Liver (tissue), 8 donors: ENCODE measurements at regions not wholly inside any gene's neighbourhood (a gene's known extent, or its start where the extent isn't known, plus 50 kb on each side); places are given as distances from the start of the nearest gene placed in this dataset.

Experiments
- DNase-seq: peaks from one replicate; pipeline ENCODE4 v3.0.0-alpha.2; 2017; ENCODE audit warnings: low spot score
- H3K27ac ChIP-seq, 2 donors: one replicate each; pipeline ENCODE4 v1.7.0; 2013; ENCODE audit warnings: inconsistent platforms in 2 of 2, low read length in 2 of 2, control low read depth in 1 of 2, low read depth in 1 of 2, mild to moderate bottlenecking in 1 of 2
- H3K27me3 ChIP-seq, 4 donors: one replicate each; pipeline versions ENCODE4 v1.6.1 to v1.7.0; 2013; ENCODE audit warnings: low read length in 3 of 4, inconsistent platforms in 1 of 4, mild to moderate bottlenecking in 1 of 4, moderate library complexity in 1 of 4; ENCODE audit not compliant: control insufficient read depth in 4 of 4, insufficient read depth in 4 of 4
- H3K36me3 ChIP-seq, 4 donors: one replicate each; pipeline versions ENCODE4 v1.6.1 to v1.7.0; 2013; ENCODE audit warnings: low read length in 3 of 4, mild to moderate bottlenecking in 3 of 4, low read depth in 1 of 4, moderate library complexity in 1 of 4; ENCODE audit not compliant: control insufficient read depth in 4 of 4, insufficient read depth in 3 of 4
- H3K4me1 ChIP-seq, 4 donors: one replicate each; pipeline versions ENCODE4 v1.6.1 to v1.7.0; 2013; ENCODE audit warnings: low read length in 3 of 4, mild to moderate bottlenecking in 3 of 4, moderate library complexity in 1 of 4; ENCODE audit not compliant: control insufficient read depth in 4 of 4, insufficient read depth in 4 of 4
- H3K4me3 ChIP-seq, 3 donors: one replicate each; pipeline versions ENCODE4 v1.6.1 to v1.7.0; 2013; ENCODE audit warnings: low read length in 3 of 3, control low read depth in 1 of 3, low read depth in 1 of 3, mild to moderate bottlenecking in 1 of 3
- H3K9ac ChIP-seq, 2 donors: one replicate each; pipeline ENCODE4 v1.7.0; 2013; ENCODE audit warnings: low read length in 2 of 2, mild to moderate bottlenecking in 2 of 2, moderate library complexity in 2 of 2, control low read depth in 1 of 2, low read depth in 1 of 2
- H3K9me3 ChIP-seq, 4 donors: one replicate each; pipeline versions ENCODE4 v1.6.1 to v1.7.0; 2013; ENCODE audit warnings: low read length in 3 of 4; ENCODE audit not compliant: control insufficient read depth in 4 of 4
- EGR1 ChIP-seq, 2 donors: IDR thresholded peaks; 2 replicates each; pipeline ENCODE4 v1.6.1; 2016 to 2018; ENCODE audit warnings: antibody characterized with exemption in 2 of 2, low read depth in 2 of 2
- FOXA1 ChIP-seq: IDR thresholded peaks from 2 replicates; pipeline ENCODE4 v1.6.1; 2016; ENCODE audit warnings: antibody characterized with exemption
- GABPA ChIP-seq, 2 donors: IDR thresholded peaks in 1 of 2; conservative IDR thresholded peaks in 1 of 2; 2 replicates each; pipeline ENCODE4 v1.6.1; 2016; ENCODE audit warnings: antibody characterized with exemption in 2 of 2, mild to moderate bottlenecking in 1 of 2, moderate library complexity in 1 of 2
- HNF4A ChIP-seq, 2 donors: conservative IDR thresholded peaks; 2 replicates each; pipeline ENCODE4 v1.6.1; 2016; ENCODE audit warnings: antibody characterized with exemption in 2 of 2, mild to moderate bottlenecking in 2 of 2
- HNF4G ChIP-seq: IDR thresholded peaks from 2 replicates; pipeline ENCODE4 v1.6.1; 2016; ENCODE audit warnings: antibody characterized with exemption
- JUND ChIP-seq, 2 donors: IDR thresholded peaks; 2 replicates each; pipeline ENCODE4 v1.6.1; 2016; ENCODE audit warnings: antibody characterized with exemption in 2 of 2
- NR2F2 ChIP-seq: IDR thresholded peaks from 2 replicates; pipeline ENCODE4 v1.6.1; 2016; ENCODE audit warnings: antibody characterized with exemption
- RAD21 ChIP-seq, 2 donors: IDR thresholded peaks; 2 replicates each; pipeline ENCODE4 v1.6.1; 2016; ENCODE audit warnings: antibody characterized with exemption in 2 of 2, mild to moderate bottlenecking in 2 of 2
- RXRA ChIP-seq, 2 donors: IDR thresholded peaks; 2 replicates each; pipeline ENCODE4 v1.6.1; 2017 to 2018; ENCODE audit warnings: antibody characterized with exemption in 2 of 2, mild to moderate bottlenecking in 1 of 2
- SP1 ChIP-seq: IDR thresholded peaks from 2 replicates; pipeline ENCODE4 v1.6.1; 2018; ENCODE audit warnings: antibody characterized with exemption, mild to moderate bottlenecking
- TAF1 ChIP-seq: conservative IDR thresholded peaks from 2 replicates; pipeline ENCODE4 v1.6.1; 2016; ENCODE audit warnings: antibody characterized with exemption, mild to moderate bottlenecking
- WGBS: extraction: QIAGEN DNeasy Blood & Tissue Kit; methylation state at CpG from one replicate; pipeline ENCODE4 v1.1.7; 2013; 5-methylcytosine and 5-hydroxymethylcytosine counted together
- TF ChIP-seq, protein P1 (sequence below): IDR thresholded peaks from 2 replicates; pipeline ENCODE4 v1.6.1; 2016; ENCODE audit warnings: antibody characterized with exemption, mild to moderate bottlenecking
- TF ChIP-seq, protein P2 (sequence below): IDR thresholded peaks from 2 replicates; pipeline ENCODE4 v1.6.1; 2016; ENCODE audit warnings: antibody characterized with exemption
- TF ChIP-seq, protein P3 (sequence below): IDR thresholded peaks from 2 replicates; pipeline ENCODE4 v1.6.1; 2016; ENCODE audit warnings: antibody characterized with exemption
- TF ChIP-seq, protein P4 (sequence below): fragments of 150-350 bp; IDR thresholded peaks from 2 replicates; pipeline ENCODE4 v1.5.1; 2017; ENCODE audit warnings: improper control_type of control experiment, low read depth, low read length; ENCODE audit not compliant: missing input control
- TF ChIP-seq, protein P5 (sequence below): IDR thresholded peaks from 2 replicates; pipeline ENCODE4 v1.6.1; 2016; ENCODE audit warnings: antibody characterized with exemption
- donor health status: healthy.
- donor health status: healthy.
- donor health status: healthy.
- donor health status: healthy.
- donor health status: healthy.

DNA sequence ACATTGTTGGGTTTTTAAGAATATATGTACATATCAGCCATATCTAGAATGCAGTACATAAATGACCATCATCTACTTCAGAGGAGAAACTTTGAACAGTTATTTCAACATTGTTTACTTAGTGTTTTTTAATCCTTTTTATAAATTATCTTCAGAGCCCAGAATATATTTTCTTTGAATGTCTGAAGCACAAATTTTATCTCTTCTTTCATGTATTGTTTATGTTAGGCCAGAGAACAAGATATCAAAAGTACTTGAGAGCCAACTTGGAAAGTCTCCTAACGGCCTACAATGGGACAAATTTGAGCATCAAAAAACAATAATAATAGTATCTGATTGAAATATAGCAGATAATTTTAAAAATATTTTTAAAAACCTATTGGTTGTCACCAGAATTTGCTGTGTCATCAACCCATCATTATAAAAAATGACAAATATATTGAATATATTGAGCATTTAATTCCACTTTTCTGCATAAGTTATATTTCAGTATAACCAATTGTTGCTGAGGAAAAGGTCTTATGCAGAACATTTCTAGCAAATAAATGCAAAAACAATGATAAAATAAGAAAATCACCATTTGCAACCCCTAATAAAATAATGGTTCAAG lies 67.5 kb upstream of the CCNG1 start:
- Histone ChIP-seq H3K27ac (no peak overlapping the region), H3K27me3 (no peaks in the 10 kb centered on the region), H3K36me3 (no peaks in the 10 kb centered on the region), H3K4me3 (no peak overlapping the region), H3K9me3 (peaks cover 0 to 4% (median 2%) of the 10 kb centered on the region in 4 donors), H3K9ac (no peak overlapping the region), H3K4me1 (no peaks in the 10 kb centered on the region)
- TF ChIP-seq, protein P1, sequence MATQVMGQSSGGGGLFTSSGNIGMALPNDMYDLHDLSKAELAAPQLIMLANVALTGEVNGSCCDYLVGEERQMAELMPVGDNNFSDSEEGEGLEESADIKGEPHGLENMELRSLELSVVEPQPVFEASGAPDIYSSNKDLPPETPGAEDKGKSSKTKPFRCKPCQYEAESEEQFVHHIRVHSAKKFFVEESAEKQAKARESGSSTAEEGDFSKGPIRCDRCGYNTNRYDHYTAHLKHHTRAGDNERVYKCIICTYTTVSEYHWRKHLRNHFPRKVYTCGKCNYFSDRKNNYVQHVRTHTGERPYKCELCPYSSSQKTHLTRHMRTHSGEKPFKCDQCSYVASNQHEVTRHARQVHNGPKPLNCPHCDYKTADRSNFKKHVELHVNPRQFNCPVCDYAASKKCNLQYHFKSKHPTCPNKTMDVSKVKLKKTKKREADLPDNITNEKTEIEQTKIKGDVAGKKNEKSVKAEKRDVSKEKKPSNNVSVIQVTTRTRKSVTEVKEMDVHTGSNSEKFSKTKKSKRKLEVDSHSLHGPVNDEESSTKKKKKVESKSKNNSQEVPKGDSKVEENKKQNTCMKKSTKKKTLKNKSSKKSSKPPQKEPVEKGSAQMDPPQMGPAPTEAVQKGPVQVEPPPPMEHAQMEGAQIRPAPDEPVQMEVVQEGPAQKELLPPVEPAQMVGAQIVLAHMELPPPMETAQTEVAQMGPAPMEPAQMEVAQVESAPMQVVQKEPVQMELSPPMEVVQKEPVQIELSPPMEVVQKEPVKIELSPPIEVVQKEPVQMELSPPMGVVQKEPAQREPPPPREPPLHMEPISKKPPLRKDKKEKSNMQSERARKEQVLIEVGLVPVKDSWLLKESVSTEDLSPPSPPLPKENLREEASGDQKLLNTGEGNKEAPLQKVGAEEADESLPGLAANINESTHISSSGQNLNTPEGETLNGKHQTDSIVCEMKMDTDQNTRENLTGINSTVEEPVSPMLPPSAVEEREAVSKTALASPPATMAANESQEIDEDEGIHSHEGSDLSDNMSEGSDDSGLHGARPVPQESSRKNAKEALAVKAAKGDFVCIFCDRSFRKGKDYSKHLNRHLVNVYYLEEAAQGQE, result no peak
- TF ChIP-seq HNF4A (conservative IDR thresholded peaks at IDR 0.05) (no peak), RXRA (IDR thresholded peaks at IDR 0.05) (no peak), JUND (IDR thresholded peaks at IDR 0.05) (no peak)
- WGBS, result 80% methylated on average over 1 of the region's 1 CpG
- no peak for DNase-seq

DNA sequence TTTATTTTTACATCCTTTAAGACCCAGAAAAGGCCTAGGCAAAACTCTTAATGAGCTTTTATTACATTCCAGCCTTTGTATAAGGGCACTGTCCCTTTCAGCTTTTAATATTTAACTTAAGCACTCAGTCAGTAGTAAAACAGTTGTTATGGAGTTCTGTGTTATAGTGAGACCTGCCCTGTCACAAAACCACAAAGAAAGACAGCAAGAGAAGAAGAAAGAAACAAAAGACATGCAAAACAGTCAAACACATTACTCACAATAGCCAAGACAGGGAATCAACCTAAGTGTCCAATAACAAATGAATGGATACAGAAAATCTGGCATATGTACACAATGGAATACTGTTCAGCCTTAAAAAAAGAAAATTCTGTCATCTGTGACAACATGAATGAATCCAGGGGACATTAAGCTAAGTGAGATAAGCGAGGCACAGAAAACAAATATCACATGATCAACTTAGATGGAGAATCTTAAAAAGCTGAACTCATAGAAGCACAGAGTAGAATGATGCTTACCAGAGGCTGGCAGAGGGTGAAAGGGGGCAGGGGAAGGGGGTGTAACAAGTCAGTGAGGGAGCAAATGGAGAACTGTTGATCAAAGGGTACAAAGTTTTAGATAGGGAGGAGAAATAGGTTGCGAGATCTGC lies 63.8 kb upstream of the CCNG1 start:
- TF ChIP-seq, protein P1, result no peak
- TF ChIP-seq NR2F2 (no peak), RXRA (IDR thresholded peaks at IDR 0.05) (no peak), FOXA1 (no peak), TAF1 (no peak), GABPA (IDR thresholded peaks at IDR 0.05 in 1 of 2, conservative IDR thresholded peaks at IDR 0.05 in 1 of 2) (no peak), RAD21 (IDR thresholded peaks at IDR 0.05) (no peak), JUND (IDR thresholded peaks at IDR 0.05) (no peak), SP1 (no peak), EGR1 (IDR thresholded peaks at IDR 0.05; ENCODE audit: low read depth in 2 of 2) (no peak), HNF4A (conservative IDR thresholded peaks at IDR 0.05) (no peak), HNF4G (no peak)
- TF ChIP-seq, protein P2, sequence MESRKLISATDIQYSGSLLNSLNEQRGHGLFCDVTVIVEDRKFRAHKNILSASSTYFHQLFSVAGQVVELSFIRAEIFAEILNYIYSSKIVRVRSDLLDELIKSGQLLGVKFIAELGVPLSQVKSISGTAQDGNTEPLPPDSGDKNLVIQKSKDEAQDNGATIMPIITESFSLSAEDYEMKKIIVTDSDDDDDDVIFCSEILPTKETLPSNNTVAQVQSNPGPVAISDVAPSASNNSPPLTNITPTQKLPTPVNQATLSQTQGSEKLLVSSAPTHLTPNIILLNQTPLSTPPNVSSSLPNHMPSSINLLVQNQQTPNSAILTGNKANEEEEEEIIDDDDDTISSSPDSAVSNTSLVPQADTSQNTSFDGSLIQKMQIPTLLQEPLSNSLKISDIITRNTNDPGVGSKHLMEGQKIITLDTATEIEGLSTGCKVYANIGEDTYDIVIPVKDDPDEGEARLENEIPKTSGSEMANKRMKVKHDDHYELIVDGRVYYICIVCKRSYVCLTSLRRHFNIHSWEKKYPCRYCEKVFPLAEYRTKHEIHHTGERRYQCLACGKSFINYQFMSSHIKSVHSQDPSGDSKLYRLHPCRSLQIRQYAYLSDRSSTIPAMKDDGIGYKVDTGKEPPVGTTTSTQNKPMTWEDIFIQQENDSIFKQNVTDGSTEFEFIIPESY, result no peak
- TF ChIP-seq, protein P3, sequence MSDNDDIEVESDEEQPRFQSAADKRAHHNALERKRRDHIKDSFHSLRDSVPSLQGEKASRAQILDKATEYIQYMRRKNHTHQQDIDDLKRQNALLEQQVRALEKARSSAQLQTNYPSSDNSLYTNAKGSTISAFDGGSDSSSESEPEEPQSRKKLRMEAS, result no peak
- TF ChIP-seq, protein P4, sequence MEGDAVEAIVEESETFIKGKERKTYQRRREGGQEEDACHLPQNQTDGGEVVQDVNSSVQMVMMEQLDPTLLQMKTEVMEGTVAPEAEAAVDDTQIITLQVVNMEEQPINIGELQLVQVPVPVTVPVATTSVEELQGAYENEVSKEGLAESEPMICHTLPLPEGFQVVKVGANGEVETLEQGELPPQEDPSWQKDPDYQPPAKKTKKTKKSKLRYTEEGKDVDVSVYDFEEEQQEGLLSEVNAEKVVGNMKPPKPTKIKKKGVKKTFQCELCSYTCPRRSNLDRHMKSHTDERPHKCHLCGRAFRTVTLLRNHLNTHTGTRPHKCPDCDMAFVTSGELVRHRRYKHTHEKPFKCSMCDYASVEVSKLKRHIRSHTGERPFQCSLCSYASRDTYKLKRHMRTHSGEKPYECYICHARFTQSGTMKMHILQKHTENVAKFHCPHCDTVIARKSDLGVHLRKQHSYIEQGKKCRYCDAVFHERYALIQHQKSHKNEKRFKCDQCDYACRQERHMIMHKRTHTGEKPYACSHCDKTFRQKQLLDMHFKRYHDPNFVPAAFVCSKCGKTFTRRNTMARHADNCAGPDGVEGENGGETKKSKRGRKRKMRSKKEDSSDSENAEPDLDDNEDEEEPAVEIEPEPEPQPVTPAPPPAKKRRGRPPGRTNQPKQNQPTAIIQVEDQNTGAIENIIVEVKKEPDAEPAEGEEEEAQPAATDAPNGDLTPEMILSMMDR, result no peak
- TF ChIP-seq, protein P5, sequence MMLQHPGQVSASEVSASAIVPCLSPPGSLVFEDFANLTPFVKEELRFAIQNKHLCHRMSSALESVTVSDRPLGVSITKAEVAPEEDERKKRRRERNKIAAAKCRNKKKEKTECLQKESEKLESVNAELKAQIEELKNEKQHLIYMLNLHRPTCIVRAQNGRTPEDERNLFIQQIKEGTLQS, result no peak
- WGBS, result 73% methylated on average over 2 of the region's 2 CpGs

More for the DNA sequence above, 63.8 kb upstream of the CCNG1 start:
- Histone ChIP-seq H3K36me3 (no peaks in the 10 kb centered on the region), H3K4me1 (no peaks in the 10 kb centered on the region), H3K9ac (no peak overlapping the region), H3K27me3 (no peaks in the 10 kb centered on the region), H3K4me3 (no peak overlapping the region), H3K9me3 (no peaks in the 10 kb centered on the region), H3K27ac (no peak overlapping the region)
- DNase-seq, result no peak
